ENCODE measurements at regions not wholly inside any gene's neighbourhood (a gene's known extent, or its start where the extent isn't known, plus 50 kb on each side); places are given as distances from the start of the nearest gene placed in this dataset.

- TF ChIP-seq CTCF (conservative IDR thresholded peaks at IDR 0.05; ENCODE audit: low read depth, low read length) (peak; percentile 38; the same call in 1 of the 2 replicates), EZH2 (IDR thresholded peaks at IDR 0.05; ENCODE audit: borderline replicate concordance, low read depth, low read length, poor library complexity, severe bottlenecking) (no peak)
Measured at GRCh38 chr16:87185308-87185707, 131.9 kb downstream of the C16orf95 start.
